ENCODE measurements at regions not wholly inside any gene's neighbourhood (a gene's known extent, or its start where the extent isn't known, plus 50 kb on each side); places are given as distances from the start of the nearest gene placed in this dataset.
A peak's percentile ranks its signal among the peaks of the same experiment; 100 is the strongest.

DNA sequence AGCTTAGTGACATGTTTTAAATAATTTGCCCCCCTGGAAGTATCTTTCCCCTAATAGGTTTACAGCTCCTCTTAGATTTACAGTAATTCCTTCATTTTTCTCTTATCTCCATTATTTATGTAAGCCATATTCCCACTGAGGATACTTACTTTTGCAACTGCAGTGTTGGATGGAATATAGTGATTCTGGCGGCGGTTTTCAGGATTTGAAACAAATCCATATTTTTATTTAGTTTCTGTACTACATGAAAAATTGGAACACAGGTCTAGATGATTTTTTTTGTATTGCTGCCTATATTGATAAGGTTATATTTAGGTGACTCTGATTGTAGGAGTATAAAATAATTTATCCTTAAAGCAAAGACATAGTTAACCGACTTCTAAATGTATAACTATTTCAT lies 391.6 kb upstream of the SUCLG2 start:
- no peak for DNase-seq

DNA sequence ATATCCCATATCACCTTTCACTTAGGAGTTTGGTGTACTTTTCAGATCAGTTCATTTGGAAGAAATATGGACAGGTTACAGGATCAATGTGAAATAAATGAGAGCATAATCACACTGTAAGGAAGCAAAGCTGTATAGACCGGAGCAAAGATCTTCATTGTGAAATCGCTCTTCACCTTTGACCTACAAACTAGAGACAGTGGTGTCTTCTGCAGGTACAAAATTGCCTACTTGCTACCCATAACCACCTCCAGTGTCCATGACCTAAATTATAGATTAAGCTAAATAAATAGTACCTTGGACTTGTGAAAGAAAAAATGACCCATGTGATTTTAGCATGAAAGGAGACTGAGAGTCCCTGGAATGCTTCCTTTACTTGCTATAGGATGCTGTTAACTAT lies 379.5 kb upstream of the SUCLG2 start:
- no peak for DNase-seq

DNA sequence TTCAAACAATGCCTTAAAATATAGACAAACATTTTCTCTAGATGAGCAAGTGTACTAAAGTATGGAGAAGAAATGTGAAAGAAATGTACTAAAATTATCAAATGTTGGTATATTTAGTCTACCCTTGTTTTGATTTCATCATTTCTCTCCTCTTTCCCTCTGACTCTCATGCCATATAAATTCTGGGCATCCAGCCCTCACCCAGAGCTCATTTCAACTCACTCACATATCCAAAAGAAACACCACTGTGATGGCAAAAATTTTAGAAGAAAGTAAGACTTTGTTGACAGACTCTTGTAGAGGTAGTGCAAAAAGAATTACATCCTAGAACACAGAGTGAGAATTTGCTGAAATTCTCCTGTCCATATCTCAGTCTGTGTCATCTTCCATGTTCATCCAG lies 377.8 kb upstream of the SUCLG2 start:
- no peak for DNase-seq

DNA sequence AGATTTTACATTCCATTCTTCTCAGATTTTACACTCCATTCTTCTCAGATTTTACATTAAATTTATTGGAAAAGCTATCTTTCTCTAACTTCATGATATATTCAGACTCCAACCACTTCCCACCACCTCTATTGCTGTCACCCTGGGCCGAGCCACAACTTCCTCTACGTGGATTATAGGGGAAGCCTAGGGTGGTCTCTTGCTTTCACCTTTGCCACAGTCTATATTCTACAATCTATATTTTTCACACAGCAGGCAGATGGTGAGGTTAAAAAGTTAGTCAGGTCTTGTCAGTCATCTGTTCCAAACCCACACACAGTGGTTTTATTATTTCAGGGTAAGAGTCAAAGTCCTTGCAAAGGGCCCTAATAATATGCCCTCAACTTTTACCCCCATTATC lies 370.8 kb upstream of the SUCLG2 start:
- no peak for DNase-seq

DNA sequence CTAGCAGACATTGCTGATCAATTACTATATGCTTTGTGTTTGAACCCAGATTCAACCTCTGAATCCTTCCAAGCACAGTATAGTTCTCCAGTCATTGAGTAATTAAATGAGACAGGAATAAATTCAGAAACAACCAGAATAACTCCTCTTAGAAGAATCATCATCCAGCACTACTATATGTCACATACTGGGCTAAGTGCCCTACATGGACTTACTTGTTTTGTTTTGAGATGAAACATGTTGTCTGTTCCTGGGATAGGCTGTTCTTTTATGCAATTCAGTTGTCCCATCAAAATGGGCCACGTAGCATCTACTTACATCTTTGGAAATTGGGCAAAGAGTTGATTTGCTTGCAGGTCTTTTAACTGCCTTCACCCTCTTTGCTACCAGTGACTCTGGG lies 365.5 kb upstream of the SUCLG2 start:
- no peak for DNase-seq

DNA sequence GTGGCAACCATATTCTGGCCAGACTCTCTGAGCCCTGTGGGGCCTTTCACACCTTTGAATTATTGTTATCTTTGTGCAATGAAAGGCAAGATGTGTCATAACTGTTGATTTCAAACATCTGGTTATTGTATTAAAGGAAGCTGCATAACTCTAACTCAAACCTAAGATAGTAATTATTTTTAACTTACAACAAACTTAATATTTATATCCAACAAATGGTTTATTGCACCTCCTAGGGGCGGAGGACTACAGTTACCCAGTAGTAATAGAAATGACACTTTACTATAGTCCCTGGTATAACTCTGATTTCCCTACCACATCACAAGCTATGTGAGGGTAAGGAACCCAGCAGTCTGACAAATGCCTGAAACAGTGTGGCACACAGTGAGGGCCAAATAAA lies 363.9 kb upstream of the SUCLG2 start:
- no peak for DNase-seq

DNA sequence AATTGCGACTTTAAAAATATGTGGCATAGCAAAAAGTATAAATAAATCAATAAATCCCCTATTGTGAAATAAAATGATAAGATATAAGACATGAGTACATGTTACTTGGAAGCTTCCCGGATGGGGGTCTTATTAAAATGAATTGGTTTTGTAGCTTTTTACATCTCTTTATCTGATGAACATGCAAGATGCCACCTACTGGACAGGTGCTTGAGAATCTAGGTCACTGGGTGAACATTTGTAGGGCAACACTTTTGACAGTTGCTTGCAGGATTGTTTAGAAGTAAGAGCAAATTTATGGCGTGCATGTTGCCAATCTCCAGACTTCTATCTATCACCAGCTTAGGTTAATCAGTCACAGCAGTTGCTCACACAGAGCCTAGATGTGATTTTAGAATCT lies 362.7 kb upstream of the SUCLG2 start:
- no peak for DNase-seq

DNA sequence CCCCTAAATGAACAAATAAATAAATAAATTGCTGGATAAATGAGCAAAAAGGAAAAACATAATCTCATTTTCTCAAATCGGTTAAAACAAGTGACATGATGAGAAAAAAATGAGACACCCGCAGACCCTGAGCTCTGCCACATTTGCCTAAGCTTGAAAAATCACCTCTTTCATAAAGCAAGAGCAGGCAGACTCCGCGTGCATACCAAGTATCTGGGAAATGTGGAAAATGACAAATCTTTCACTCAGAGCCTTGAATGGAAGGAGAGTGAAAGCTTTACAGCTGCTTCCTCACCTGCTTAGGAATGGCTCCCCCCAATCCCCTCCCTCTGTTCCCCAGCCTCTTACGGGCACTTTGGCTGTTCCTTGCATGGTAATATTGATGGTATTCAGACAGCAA lies 355.5 kb upstream of the SUCLG2 start:
- DNase-seq = no peak

DNA sequence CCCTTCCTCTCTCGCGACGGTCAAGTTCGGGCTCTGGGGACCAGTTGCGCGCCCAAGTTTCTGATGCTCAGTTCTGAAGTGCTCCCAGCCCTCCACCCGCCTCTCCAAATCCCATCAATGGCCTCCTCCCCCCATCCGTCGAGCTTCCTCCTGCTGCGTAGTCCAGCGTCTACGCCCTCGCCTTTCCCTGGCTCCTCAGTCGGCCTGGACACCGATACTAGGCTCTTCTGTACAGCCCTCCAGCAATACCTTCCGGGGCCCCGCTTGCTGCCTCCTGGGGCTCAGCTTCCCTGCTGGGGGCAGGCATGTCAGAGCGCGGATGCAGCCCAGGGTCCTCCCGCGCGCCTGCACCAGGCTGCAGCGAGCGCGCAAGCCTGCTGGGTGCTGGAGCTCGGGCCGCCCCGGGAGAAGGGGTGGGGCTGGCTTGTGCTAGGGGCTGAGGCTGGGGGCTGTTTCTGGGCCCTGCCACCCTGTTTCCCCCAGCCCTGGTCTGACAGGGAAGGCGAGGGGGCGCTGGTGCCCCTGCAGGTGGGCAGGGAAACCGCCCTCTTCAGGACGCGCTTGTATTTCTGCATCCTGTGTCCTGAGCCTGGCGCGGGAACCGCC lies 353.3 kb upstream of the SUCLG2 start:
- DNase-seq = peak; percentile 51

DNA sequence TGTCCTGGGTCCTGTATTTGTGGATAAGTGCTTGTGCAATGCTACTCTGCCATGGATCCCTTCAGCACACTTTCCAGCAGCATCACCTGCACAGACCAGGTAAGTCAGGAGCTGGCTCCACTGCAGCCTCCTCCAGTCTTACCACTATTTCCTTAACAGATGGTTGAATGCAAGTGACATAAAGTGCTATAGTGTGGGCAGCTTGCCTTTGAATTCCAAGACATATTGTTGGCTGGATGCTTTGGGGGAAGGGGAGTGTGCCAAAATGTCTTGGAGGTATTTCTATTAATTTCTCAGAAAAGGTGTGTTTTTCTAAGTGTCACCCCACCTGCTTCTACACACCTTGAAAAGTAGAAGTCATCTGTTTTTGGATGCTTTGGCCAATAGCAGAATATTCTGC lies 352.2 kb upstream of the SUCLG2 start:
- no peak for DNase-seq

DNA sequence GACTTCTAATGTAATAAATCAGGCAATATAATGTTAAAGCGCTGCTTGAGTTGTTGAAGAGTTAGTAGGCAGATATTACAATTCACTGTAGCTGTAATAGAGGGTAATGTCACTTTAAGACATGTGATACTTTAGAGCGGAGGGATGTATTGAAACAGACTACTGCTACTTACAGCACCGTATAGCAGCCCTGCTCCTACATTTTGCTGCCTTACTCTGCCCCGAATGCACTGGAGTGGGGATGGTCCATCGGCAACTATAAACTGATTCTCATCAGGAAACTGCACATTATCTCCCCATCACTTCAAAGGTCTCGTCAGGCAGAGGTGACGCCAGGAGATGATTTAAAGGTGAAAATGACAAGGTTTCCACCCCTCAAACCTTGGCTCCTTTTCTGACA lies 349.7 kb upstream of the SUCLG2 start:
- DNase-seq = no peak

DNA sequence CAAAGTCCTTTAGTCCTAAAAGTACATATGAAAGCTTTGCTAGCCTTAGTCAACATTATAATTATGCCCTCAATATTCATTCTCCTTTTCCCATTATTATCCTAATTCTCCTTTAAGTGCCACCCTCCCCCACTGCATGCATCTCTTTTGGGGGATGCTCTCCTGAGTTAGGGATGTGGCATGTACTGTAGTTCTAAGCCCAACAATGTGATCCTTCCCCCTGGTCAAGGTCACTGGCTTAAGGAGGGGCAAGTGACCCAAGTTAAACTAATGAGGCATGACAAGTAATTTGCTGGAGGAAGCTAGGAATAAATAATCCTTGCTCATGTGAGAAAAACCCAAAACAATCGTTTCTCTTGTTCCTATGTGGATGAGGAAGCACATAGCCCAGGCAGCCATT lies 343.9 kb upstream of the SUCLG2 start:
- DNase-seq = no peak

DNA sequence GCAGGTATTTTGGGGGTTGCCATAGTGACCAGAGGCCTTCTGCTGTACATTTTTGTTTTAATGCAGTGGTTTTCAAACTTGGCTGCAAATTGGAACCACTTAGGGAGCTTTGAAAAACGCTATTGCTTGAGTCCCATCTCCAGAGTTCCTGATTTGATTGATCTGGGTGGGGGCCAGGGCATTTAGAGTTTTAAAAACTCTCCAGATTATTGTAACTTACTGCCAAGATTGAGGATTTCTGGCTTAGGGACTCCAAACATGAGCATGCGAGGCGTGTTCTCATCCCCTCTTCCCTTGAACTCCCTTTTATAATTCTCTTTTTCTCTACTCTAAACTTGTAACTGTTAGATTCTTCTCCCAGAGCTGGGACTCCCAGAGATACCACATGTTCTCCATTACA lies 340.8 kb upstream of the SUCLG2 start:
- DNase-seq = peak; percentile 38

DNA sequence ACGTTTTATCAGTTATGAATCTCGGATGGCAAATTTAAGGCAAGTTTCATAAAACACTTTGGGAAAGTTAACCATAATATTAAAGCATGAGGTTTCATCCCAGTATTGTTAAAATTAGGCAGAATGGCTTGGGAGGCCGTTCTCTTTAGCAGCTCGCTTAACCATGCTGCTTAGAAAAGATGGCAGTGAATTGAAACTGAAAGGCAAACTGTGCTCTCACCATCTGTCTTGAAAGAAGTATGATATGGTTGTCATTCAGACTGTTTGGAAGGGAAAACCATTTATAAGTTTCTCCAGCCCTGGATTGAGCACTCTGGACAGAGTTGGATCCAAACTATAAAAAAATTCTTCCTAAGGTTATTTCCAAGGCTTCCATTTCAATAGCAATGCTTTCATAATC lies 332.3 kb upstream of the SUCLG2 start:
- DNase-seq = no peak

DNA sequence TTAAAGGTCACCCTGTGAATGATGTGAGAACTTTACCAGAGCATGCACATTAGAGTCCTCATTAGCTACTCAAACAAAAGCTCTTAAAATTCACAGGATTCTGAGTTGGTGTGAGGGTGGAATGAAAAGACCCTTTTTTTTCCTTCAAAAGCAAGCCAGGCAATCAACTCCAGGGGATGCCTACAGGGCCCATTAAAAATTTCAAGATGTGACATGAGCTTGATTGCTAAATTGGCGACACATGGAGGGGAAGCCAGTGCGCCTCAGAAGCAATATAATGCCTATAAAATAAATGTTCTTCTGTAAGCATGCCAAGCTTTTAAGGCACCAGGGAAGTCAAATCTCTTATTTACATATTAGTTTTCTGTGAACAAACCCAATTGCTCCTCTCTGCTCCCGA lies 328.8 kb upstream of the SUCLG2 start:
- DNase-seq = no peak

DNA sequence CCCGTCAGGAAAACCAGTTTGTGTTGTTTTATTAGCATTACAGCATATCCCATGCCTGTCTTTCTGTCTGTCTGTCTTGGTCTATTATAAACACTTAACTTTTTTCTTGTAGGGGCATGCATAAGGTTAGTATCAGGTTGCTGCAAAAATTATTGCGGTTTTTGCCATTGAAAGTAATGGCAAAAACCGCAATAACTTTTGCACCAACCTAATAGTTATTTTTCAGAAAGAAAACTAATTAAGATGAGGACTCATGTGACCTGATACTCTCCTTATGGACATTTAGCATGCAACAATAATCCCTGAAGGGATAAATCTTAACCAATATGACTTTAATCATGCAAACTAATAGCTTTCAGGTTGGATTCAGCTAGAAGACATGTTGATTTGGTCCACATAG lies 326.7 kb upstream of the SUCLG2 start:
- no peak for DNase-seq

DNA sequence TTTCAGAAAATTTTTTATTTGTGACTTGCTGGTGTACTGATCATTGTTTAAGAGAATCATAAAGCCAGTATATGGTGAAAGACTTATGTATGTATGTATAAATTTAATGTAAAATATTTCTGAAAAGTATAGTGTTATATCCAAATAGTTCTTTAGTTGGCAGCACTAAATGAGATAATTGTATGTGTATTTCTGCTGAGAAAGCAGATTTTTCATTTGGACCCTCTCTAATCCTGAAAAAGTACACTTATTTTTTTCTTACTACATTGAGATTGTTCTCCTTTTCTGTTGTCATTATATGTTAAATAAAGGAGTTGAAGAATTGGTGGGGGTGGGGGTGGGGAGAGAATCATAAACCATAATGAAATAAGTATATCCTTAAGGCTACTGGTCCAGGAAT lies 324.9 kb upstream of the SUCLG2 start:
- DNase-seq = no peak

DNA sequence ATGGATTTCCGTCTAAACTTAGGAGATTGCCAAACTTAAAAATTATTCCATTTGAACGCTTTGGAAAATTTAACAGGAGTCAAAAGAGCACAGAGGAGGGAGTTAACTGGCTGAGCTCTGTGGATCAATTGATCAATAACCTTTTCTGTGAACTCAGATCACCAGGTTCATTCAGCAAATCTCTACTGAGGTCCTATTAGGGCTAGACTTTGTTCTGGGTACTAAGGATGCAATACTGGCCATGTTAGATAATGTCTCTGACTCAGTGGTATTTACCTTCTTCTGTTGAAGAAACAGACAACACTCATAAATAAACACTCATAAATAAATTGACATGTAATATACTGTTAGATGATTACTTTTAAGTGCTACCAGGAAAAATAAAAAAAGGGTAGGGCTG lies 323.4 kb upstream of the SUCLG2 start:
- DNase-seq = no peak

DNA sequence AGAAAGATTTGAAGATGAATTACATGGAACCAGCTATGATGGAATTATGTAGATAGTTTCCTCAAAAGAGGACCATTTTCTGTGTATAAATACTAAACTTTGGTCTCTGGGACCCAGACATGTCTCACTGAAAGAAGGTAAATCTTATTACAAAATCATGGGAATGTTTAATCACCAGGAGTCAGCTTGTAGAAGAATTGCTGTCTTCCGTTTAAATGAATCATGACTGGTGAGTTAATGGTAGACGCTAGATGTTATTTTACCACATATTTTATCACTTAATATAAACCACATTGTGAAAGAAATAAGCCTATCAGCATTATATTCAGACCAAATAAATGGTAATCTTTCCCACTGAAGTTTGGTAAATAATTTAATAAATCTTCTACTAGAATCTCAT lies 322.3 kb upstream of the SUCLG2 start:
- DNase-seq = no peak

DNA sequence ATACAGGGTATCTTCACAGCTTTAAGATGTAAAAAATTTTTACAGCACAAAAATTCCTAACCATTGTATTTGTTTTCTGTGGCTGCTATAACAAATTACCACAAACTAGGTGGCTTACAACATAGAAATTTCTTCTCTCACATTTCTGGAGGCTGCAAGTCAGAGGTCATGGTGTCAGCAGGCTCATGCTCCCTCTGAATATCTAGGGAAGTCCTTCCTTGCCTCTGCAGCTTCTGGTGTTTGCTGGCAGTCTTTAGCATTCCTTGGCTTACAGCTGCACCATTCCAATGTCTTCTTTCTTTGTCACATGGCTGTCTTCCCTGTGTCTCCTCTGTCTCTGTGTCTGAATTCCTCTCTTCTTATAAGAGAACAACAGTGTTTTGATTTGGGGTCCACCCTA lies 310.2 kb upstream of the SUCLG2 start:
- no peak for DNase-seq

DNA sequence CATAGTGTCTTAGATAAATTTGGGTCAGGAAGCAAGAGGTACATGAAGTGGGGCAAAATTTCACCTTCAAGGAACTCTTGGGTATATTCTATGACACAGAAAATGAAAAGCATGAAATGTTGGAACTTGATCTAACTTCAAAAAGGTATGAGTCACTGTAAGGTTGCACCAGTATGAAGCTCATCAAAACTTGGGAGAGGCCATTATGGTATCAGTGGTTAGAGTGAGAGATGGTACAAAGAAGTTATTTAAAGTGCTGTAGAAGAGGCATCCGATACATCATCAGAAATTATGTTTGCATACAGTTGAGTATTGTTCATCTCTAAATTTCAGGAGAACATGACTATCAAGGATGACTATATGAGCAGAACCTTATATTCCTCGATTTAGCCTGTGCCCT lies 302.9 kb upstream of the SUCLG2 start:
- no peak for DNase-seq

DNA sequence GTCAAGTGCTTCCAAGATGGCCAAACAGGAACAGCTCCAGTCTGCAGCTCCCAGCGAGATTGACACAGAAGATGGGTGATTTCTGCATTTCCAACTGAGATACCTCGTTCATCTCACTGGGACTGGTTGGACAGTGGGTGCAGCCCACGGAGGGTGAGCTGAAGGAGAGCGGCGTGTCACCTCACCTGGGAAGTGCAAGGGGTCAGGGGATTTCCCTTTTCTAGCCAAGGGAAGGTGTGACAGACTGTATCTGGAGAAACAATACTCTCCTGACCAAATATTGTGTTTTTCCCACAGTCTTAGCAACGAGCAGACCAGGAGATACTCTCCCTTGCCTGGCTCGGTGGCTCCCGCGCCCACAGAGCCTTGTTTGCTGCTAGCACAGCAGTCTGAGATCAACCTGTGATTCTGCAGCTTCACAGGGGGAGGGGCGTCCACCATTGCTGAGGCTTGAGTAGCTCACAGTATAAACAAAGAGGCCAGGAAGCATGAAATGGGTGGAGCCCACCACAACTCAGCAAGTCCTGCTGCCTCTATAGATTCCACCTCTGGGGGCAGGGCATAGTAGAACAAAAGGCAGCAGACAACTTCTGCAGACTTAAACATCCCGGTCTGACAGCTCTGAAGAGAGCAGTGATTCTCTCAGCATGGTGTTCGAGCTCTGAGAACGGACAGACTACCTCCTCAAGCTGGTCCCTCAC lies 293.5 kb upstream of the SUCLG2 start:
- DNase-seq = no peak

DNA sequence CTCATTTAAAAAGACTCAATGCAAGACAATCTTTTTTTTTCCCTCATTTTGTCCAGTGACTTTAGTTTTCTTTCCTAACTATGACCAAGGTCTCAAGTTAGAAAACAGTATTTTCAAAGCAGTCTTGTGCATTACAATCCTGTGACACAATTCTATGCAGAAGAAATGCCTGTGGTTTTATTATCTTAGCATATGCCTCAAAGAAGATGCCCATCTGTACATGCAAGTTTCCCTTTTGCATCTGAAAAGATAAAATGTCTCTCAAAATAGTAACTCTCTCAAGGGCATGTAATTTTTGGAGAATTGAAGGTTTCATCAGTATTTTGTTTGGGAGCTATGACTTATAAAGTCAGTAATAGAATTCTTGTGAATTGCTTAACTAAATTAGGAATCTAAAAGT lies 292.0 kb upstream of the SUCLG2 start:
- DNase-seq = no peak

DNA sequence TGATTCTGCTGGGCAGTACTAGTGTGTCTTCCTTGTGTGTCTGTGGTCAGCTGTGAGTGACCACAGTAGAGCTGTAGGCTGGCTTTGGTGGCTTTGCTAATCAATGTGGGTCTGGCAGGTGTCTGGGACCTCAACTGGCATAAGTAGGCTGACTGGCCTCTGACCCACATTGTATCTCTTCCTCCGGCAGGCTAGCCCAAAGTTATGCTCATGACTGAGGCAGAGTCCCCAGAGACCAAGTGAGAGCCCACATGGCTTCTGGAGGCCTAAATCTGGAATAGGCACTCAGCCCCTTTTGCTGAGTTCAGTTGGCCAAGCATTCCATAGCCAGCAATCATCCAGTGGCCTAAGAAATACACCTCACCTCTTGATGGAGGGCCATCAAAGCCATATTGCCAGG lies 289.1 kb upstream of the SUCLG2 start:
- DNase-seq = no peak

DNA sequence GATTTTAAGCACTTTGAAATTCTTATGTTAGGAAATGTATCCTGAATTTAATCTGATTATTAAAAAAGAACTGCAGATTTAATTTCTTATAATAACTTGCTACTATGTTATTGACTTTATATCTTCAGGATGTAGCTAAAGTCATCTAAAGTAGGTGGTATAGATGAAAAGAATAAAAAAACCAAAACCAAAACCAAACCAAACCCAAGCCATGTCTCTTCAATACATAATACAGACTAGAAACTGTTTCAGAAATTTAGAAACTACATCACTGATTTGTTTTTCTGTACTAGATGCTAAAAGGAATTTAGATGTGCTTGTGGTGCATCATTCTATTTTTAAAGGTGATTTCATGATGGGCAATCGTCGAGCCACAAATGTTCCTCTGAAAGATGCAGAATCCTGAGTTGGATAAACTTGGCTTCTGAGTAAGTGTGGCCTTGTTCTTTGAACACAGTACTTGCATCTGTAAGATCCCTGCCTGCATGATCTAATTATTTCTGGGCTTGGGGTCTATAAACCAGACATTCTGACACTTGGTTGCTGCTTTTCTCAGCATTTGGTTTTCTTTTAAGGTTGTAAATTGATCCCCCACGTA lies 287.1 kb upstream of the SUCLG2 start:
- no peak for DNase-seq
